Astrocyte of the spinal cord (primary cell): ENCODE measurements at regions not wholly inside any gene's neighbourhood (a gene's known extent, or its start where the extent isn't known, plus 50 kb on each side); places are given as distances from the start of the nearest gene placed in this dataset.
A peak's percentile ranks its signal among the peaks of the same experiment; 100 is the strongest.
"Not testable (repeated sequence)": the region's sequence is repeated elsewhere in the genome, so short reads cannot be mapped to it uniquely, and the experiment has no call there.

Experiments
- DNase-seq: peaks from one replicate; pipeline ENCODE4 v3.0.0; 2011; ENCODE audit warnings: low read depth, low spot score
- H3K4me3 ChIP-seq: 2 replicates; pipeline ENCODE4 v1.5.1; 2011; ENCODE audit warnings: low read depth, mild to moderate bottlenecking, low read length, moderate library complexity
- CTCF ChIP-seq: IDR thresholded peaks from 2 replicates; pipeline ENCODE4 v1.5.1; 2012; ENCODE audit warnings: low read depth, mild to moderate bottlenecking, low read length, inconsistent platforms
- in situ Hi-C: cut with HindIII; loops from 2 replicates; pipeline ENCODE4 v1.10.0; 2017; ENCODE audit warnings: low sequenced_read_pairs

DNA sequence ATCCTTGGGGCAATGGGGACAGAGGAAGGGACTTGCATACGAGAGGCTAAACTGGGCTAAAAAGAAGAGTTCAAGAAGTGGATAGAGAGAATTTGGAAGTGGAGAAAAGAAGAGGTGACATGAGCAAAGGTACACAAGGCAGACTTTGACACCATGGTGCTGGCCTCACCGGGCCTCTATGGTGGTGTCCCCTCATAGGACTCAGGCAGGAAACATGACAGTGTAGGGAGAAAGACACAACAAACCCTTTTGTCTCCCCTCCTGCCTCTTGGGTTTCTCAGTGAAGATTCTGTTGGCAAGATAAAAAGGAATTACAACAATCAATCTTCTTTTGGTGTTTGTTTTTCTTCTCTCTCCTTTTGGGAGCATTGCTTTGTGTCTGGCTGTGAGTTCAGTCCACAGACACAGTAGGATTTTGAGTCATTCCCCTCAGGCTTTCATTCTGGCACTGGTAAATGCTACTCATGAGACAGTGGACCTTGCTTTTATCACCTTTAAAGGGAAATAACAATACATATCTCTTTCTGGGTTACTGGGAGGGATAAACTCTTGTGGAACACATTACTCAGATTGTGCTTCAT, 827.7 kb downstream of the TNS3 start:
- no peak for TF ChIP-seq CTCF
- DNase-seq: peak; percentile 90
- in situ Hi-C loops: no loop called here

GRCh38 chr7:46753662-46754061, 828.2 kb downstream of the TNS3 start:
- no peak for DNase-seq

More for the DNA sequence above, 827.7 kb downstream of the TNS3 start:
- H3K4me3 ChIP-seq: no peak overlapping the region

GRCh38 chr7:46752881-46753366, 829.0 kb downstream of the TNS3 start:
- peak; percentile 90 for DNase-seq
- no peak overlapping the region for H3K4me3 ChIP-seq
- in situ Hi-C loops: no loop called here
- no peak for TF ChIP-seq CTCF

More at GRCh38 chr7:46753662-46754061, 828.2 kb downstream of the TNS3 start:
- no peak for TF ChIP-seq CTCF
- no peak overlapping the region for H3K4me3 ChIP-seq
- in situ Hi-C loops: no loop called here

DNA sequence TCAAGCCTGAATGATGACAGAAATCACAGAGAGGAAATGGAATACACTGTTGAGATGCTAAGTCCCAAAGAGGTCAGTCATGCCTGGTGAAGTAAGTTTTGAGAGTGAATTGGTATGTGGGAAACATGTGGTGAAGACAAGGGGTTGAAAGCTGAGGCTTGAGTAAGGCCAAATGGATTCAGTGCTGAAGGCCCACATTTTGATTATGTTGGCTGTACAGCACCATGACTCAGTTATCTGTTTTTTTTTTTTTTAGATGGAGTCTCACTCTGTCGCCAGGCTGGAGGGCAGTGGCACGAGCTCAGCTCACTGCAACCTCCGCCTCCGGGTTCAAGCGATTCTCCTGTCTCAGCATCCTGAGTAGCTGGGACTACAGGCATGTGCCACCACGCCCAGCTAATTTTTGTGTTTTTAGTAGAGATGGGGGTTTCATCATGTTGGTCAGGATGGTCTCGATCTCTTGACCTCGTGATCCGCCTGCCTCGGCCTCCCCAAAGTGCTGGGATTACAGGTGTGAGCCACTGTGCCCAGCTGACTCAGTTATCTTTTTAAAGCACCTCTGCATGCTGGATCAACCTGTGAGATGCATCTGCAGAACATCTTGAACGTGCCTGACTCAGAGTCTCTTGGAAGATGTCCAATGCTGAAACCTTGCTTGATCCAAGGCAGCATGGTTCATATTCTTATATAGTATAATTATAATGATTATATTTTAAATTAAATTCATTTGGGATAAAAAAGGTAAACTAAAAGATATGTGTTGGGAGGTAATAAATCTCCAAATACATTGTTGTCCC, 829.8 kb downstream of the TNS3 start:
- DNase-seq: peak; percentile 78
- in situ Hi-C loops, H3K4me3 ChIP-seq: not testable (repeated sequence)

DNA sequence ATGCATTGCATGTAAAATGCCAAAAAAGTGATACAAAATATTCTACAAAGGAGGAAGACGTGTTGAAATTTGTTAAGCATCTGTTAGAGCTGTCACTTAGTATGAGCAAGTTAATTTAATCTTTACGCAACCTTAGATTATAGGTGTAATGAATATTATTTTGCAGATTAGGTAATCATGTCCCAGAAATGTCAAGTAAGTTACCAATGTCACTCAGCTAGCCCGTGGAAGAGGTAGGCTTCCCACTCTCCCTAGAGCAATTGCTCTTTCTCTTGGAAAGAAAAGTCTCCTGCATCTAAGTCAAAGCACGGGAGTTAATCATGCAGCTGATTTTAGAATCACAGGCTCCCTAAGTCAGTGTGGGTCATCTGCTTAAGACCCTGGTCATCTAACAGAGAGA, 830.4 kb upstream of the IGFBP3 start:
- no peak overlapping the region for H3K4me3 ChIP-seq
- TF ChIP-seq CTCF: no peak
- in situ Hi-C loops: no loop called here
- DNase-seq: no peak

GRCh38 chr7:46750321-46750865, 829.3 kb upstream of the IGFBP3 start:
- in situ Hi-C loops: no loop called here
- H3K4me3 ChIP-seq: no peak overlapping the region
- no peak for DNase-seq
- TF ChIP-seq CTCF: no peak
